Stimulated activated naive CD4-positive, alpha-beta T cell (primary cell): ENCODE measurements at regions not wholly inside any gene's neighbourhood (a gene's known extent, or its start where the extent isn't known, plus 50 kb on each side); places are given as distances from the start of the nearest gene placed in this dataset.
"Not testable (repeated sequence)": the region's sequence is repeated elsewhere in the genome, so short reads cannot be mapped to it uniquely, and the experiment has no call there.

Experiments used
- DNase-seq, 6 experiments: peaks; one replicate each; lab custom pipeline; 2025; lab: John Stamatoyannopoulos, UW

DNA sequence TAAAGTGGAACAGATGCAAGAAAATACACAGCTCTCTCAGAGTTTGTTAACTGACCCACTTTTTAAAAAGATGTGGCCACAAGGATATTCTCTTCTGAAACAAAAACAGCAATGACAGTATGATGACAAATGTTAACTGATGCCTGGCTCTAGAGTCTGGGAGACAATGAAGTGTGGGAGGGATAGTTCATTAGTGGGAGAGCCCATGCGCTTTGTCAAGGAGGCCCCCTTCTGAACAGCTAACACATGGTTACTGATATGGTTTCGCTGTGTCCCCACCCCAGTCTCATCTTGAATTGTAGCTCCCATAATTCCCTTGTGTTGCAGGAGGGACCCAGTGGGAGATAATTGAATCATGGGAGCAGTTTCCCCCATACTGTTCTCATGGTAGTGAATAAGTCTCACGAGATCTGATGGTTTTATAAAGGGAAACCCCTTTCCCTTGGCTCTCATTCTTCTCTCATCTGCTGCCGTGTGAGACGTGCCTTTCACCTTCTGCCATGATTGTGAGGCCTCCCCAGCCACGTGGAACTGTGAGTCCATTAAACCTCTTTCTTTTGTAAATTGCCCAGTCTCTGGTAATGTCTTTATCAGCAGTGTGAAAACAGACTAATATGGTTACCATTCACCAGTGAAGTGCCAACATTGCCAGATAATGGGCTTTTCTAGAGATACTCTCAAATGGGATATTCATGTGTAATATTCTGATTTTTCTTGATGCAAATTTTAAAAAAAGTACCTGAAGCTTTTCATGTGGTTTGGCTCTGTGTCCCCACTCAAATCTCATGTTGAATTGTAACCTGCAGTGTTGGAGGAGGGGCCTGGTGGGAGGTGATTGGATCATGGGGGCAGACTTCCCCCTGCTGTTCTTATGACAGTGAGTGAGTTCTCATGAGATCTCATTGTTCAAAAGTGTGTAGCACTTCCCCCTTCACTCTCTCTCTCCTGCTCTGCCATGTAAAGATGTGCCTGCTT, 435.8 kb downstream of the SHISA9 start:
- DNase-seq = not testable (repeated sequence)

DNA sequence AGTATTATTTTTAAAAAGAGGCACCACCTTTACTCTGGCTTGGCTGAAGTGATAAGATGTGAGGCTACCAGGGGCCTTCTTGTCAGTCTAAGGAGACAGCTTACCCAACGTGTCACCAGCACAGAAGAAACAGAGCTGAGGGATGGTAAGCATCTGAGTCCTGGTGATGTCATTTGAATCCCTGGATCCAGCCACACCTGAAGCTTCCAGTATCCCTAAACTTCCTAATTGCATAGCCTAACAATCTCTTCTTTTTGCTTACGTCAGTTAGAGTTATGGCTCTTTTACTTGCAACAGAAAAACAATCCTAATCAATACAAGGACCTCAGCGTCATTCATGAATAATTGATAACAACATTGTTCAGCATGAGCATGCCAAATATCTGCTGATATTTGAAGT, 436.6 kb downstream of the SHISA9 start:
- DNase-seq = no peak

DNA sequence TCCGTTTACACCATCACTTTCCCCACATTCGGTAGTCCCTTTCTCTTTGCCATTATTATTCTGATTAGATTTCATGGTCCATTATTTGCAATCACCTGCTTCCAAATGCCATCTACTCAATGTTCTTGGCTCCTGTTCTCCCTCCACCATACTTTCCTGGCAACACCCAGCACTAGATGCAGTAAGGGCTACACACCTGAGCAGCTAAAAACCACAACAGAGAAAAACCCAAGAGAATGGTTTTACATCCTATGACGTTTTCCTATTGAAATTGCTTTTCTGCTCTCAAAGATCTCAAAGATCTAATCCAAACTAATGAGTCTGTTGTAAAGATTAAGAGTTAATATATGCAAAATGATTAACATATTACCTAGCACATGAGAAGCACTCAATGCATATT, 441.3 kb downstream of the SHISA9 start:
- no peak for DNase-seq

DNA sequence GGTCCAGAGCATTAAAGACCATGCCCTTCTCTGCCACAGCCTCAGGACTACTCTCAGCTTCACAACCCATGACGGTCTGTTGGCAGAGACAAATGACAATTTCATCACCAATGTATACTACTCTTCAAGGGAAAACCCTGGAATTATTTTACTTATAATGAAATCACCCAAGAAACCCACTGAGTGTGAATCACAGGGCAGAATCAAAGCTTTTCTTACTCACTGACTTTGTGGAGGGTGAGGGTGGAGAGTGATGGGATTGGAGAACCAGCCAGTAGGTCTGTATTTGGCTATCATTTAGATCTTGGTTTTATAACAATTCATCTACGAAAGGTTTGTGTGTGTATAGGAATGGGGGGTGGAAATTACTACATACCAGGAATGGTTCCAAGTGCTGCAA, 442.6 kb downstream of the SHISA9 start:
- DNase-seq = no peak

DNA sequence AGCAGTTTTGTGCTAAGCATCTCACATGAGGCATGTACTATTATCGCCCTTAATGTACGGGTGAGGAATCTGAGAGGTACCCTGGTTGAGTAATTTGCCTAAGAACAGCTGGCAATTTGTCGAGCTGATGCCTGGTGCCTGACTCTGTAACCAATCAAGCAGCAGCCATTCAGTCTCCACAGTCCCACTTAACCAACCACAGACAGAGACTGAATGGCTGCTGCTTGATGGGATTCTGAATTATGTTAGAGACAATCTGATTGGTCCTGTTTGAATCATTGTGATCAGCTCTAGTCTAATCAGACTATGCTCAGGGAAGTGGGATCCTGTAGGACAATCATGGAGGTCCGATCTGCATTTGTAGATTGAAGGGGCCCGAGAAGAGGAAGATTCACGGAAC, 447.0 kb downstream of the SHISA9 start:
- no peak for DNase-seq

DNA sequence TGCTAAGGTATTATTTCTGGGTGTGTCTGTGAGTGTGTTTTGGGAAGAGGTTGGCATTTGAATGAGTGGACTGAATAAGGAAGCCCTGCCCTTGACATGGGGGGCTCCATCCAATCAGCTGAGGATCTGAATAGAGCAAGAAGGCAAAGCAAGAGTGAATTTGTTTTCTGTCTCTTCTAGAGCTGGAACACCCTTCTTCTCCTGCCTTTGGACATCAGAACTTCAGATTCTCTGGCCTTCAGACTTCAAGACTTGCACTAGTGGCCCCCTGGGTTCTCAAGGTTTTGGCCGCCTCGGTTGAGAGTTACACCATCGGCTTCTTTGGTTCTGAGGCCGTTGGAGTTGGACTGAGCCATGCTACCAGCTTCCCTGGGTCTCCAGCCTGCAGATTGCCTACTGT, 448.6 kb downstream of the SHISA9 start:
- DNase-seq = no peak

DNA sequence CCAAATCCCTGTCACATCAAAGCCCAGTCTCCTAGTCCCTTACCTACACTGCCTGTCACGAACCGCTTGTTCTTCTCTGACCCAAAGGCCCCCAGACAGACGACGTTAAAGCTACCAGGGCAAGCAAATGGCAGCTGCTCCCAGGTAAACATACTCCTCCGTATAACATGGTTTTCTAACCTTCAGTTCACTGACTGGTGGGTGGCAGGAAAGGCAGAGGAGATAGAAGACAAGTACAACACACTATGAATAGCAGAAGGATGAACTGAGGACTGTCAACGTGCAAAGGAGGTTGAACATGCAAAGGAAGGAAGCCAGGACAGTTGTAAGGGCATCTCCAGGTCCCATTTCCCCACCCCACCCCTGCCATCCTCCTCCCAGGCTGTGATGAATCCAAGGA, 449.8 kb downstream of the SHISA9 start:
- no peak for DNase-seq

DNA sequence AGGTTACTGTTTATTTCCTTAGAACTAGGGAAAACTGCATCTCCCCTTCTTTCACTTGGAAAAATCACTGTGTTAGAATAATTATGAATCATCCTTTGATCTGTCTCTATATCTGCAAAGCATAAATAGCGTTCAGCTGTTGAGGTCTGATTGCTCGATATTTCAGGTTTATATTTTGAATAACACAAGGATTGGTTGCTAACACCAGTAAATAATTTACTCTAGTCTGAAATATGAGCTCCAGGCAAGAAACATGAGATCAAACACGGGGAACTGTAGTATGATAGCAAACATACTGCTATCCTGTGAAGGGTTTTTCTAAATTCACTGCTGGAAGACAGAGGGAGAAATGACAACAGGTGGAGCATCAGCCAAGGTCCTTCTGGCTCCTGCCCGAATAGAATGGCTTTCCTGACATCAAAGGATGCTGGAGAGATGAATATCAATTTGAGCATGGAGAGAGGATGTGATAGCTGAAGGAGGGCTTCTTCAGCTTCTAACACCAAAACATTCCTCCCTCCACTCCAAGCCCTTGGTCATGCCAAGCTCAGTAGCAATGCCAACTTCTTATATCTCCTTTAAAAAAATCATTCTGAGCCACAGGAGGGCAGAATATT, 450.3 kb downstream of the SHISA9 start:
- DNase-seq = no peak

DNA sequence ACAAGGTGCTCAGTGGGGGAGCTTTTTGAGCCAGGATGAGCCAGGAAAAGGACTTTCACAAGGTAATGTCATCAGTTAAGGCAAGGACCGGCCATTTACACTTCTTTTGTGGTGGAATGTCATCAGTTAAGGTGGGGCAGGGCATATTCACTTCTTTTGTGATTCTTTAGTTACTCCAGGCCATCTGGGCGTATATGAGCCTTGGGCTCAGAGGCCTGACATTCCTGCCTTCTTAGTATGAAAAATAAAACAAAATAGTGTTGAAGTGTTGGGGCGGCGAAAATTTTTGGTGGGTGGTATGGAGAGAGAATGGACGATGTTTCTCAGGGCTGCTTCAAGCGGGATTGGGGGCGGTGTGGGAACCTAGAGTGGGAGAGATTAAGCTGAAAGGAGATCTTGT, 451.4 kb downstream of the SHISA9 start:
- DNase-seq = not testable (repeated sequence)

DNA sequence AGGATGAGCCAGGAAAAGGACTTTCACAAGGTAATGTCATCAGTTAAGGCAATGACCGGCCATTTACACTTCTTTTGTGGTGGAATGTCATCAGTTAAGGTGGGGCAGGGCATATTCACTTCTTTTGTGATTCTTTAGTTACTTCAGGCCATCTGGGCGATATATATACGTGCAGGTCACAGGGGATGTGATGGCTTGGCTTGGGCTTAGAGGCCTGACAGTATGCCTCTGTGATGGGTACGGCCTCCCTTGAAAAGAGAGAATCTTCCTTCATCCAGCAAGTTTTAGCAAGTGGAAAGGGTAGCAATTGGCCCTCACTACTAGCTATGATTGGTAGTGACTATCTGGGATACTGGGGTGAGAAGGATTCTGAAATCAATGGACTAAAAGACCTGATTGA, 456.4 kb downstream of the SHISA9 start:
- DNase-seq = not testable (repeated sequence)

DNA sequence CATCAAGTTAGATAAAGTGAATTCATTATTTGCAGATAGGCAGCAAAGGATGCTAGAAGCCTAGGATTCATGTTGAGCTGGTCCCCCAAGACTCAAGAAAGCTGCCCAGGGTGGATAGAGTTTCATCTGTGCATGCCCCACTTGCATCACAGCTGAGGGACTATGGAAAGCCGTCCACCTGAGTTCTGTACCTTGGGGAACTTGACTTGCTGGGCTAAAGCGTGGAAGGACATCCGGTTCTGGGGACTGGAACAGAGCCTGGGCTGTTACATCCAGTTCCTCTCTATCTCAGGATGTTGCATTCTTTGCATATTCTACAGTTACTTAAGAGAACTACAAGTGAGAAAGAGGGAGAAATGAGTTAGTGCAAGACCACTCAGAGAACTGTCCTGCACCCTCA, 458.4 kb downstream of the SHISA9 start:
- DNase-seq = no peak

DNA sequence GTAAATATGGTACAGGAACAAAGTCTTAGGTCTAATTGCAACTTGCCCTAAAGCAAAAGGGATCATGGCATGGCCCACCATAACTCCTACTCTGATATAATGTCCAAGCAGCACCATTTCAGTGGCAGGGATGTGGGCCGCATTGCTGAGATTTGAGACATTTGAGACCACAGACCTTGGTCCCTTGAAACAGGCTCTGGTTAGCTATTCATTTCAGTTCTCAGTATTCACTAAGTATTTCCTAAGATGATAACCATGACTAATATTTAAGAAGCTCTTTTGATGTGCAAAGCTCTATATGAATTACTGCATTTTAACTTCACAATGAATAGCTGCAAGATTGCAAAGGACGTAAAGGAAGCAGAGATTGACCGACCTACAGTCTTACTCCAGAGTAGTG, 471.0 kb downstream of the SHISA9 start:
- no peak for DNase-seq

DNA sequence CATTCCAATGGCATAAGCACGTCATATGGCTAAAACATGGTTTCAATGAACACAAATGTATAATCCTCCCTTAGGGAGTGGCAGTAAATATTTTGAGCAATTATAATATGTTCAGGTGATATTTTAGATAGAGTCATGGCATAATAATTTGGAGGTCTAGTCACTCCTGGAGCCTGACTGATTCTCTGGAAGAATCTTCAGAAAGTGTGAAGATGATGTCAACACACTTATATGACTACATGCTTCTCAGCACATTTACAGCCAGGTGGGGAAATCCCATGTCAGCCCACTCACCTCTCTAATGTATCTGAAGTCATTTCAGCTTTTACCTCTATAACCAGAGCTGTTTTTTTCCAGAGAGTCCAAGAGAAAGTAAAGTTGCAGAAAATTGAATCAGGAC, 474.8 kb downstream of the SHISA9 start:
- DNase-seq = no peak

DNA sequence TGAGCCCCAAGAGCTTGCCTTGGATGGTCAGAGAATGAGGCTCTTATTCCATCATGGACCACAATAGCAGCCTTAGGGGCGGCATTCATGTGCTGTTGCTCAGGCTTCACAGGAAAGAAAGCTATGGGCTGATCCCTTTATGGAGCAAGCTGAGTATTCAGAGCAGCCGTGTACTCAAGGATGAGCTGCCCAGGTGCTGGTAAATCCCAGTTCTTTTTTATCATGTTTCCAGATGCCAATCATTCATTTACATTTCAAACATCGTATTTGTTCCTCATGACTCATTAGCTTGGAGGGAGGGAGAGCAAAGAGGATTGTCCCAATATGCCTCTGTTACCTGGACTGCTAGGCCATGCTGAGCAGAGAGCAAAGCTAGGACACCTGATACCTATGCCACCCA, 475.7 kb downstream of the SHISA9 start:
- no peak for DNase-seq

DNA sequence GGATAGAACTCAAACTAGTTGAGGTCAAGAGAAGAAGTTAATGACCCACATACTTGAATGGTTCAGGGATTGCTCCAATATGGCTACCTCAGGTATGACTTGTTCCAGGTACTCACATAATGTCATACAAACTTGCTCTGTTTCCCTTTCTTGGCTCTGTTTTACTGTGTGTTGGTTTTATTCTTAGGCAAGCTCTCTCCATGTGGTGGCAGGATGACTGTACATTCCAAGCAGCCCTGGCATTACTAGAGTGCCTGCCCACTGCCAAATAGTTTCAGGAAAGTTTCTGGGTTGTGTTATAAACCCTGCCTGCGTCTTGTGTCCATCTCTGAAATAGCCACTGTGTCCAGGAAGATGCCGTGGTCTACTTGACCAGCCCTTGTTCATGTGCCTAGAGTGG, 476.8 kb downstream of the SHISA9 start:
- DNase-seq = no peak

DNA sequence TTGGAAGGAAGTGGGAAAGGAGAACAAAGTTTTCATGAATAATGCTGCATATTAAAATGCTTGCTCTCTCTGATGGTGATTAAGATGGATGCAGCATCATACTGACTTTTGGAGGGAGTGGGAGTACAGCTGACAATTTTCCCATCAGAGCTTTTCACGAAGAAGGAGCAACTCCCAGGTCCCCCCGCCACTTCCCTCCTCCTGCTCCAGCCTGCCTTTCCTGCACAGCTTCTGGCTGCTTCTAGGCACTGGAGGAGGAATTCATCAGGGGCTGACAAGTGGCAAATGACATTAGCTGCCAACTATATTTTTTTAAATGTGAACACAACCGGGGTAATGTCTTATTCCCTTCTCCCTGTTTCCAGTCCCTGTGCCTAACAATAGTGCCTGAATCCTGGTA, 477.9 kb downstream of the SHISA9 start:
- no peak for DNase-seq

DNA sequence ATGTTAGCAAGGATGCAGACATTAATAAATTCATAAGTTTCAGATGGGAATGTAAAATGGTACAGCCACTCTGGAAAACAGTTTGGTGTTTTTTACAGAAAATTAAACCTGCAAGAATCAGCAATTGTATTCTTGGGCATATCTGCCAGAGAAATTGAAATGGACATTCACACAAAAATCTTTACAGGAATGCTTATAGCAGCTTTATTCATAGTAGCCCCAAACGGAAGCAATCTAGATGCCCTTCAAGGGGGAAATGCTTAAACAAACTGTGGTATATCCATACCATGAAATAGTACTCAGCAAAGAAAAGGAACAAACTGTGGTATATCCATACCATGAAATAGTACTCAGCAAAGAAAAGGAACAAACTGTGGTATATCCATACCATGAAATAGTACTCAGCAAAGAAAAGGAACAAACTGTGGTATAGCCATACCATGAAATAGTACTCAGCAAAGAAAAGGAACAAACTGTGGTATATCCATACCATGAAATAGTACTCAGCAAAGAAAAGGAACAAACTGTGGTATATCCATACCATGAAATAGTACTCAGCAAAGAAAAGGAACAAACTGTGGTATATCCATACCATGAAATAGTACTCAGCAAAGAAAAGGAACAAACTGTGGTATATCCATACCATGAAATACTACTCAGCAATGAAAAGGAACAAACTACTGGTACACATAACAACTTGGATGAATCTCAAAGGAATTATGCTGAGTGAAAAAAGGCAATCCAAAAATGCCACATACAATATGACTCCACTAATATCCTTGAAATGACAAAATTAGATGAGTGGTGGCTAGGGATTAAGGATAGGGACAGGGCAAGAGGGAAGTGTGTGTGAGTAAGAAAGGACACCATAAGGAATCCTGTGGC, 484.0 kb downstream of the SHISA9 start:
- DNase-seq = not testable (repeated sequence)

DNA sequence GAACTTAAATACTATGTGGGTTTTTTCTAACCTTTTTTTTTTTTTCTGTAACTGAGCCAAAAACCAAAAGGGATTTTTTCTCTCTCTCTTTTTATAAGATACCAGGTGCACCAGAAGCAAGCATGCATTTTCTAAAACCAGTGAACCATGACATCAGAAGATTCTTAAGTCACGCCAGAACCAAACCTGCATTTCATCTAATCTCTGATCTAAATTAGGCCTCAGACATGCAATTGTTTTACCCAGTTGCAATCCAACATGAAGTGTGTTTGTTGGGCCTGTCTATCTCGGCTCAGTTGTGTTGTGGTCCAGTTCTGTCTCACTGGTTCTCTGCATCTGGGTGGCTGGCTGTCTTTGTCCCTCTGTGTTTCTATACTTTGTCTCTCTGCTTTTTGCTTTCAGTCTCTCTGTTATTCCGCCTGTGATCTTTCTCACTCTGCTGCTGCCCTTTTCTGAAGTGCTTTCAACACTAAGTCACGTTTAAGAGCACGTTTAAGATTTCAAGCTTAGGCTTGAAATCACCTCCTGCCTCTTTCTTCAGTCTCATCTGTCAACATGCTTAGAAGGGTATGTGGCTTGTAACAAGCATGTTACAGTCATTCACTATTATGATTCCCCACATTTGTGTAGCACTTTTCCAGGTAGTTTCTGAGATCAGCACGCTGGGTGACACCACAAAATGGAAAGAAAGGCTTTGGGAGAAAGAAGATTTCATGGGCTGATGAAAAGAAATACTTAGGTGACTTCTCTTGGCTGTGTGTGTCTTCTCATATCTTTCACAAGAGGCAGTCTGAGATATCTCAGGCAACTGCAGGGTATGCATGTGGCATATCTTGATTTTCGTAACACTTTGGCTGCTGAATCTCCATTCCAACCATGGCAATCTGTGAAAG, 488.9 kb downstream of the SHISA9 start:
- DNase-seq = no peak

DNA sequence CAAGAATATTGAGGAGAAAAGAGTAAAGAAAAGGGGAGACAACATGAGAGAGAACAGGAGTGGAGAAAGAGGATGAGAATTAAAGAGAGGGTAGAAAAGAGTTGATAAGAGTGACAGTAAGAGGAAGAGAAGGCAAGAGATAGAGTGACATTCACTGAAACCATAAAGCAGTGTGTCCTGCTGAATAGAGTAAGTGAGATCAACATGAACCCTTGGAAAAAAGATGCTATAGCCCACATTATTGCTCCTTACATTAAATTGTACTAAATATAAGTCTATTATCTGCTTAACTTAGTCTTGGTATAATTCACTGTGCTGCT, 489.5 kb downstream of the SHISA9 start:
- DNase-seq = no peak

DNA sequence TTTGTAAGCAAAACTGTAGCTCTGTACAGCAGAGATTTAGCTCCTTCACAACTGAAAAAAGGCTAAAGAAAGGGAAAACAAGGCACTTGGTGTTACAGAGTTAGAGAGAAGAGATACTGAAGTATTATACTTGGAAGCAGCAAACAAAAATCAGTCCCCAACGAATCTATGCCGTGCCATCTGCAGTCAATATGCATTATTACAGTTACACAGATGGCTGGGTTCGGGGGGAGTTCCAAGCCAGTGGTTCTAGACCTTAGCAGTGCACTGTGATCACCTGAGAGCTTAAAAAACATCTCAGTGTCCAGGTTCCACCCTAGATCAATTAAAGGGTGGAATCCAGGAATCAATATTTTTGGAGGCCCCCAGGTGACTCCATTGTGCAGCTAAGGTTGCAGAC, 489.9 kb downstream of the SHISA9 start:
- no peak for DNase-seq

DNA sequence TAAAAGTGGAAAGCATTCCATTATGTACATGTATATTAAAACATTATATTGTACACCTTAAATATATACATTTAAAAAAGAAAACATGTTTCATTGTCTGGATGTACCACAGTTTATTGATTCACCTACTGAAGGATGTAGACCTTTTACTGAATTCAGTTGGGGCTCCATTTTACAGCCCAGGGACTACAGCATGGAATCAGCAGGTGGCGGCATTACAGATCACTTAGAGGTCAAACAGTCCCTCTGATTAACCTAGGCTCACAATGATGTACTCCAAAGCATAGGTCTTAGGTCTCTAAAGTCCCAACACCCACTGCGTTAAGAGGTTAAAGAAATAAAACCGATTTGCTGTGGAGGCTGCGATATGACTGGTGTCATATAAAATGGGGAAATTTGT, 490.9 kb downstream of the SHISA9 start:
- DNase-seq = no peak

DNA sequence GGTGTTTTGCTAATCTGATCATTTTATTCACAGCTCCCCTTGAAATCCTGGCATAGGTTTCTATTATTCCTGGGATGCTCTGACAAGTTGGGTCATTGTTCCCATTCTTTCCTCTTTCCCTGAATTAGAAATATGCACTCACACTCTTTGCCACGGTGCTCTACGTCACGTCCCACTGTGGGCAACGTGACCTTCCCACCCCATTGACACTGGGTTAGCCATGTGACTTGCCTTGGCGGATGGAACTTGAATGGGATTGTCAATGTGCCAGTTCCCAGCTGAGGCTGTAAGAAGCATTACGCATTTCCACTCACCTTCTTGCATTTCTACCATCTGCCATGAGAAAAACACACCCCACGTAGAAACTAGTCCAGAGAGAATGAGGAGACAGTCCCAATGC, 492.4 kb downstream of the SHISA9 start:
- no peak for DNase-seq
